H1 (cell line): ENCODE measurements at regions not wholly inside any gene's neighbourhood (a gene's known extent, or its start where the extent isn't known, plus 50 kb on each side); places are given as distances from the start of the nearest gene placed in this dataset.

Experiments used
- CTCF ChIA-PET: fragments of 300-600 bp; sonication (Branson Sonifier 250); formaldehyde crosslinking; loops from one replicate; lab custom pipeline; 2021; ENCODE audit not compliant: partially characterized antibody; lab: Charles Lee
- POLR2A ChIA-PET: fragments of 300-600 bp; sonication (Branson Sonifier 250); formaldehyde crosslinking; loops from one replicate; lab custom pipeline; 2021; ENCODE audit warnings: inconsistent platforms; ENCODE audit not compliant: partially characterized antibody; lab: Charles Lee
- DNase-seq, 2 experiments: peaks; one replicate each; pipeline versions ENCODE4 v3.0.0 to v3.0.0-alpha.2; 2010 to 2022; ENCODE audit warnings: low spot score in 2 of 2, low read depth in 1 of 2, mixed read lengths in 1 of 2
- FAIRE-seq: peaks from 2 replicates; lab custom pipeline; 2011; peaks lifted over from hg19 to GRCh38; lab: Jason Lieb, UNC
- H2AFZ ChIP-seq: 2 replicates; pipeline ENCODE4 v1.8.1; 2012; ENCODE audit warnings: low read length, inconsistent platforms
- H2AK5ac ChIP-seq: 2 replicates; pipeline ENCODE4 v1.6.1; 2013; ENCODE audit warnings: low read depth, low read length
- H2BK120ac ChIP-seq: replicated peaks from 2 replicates; pipeline ENCODE3; 2013; ENCODE audit warnings: low read depth, low read length, inconsistent platforms
- H2BK12ac ChIP-seq: 2 replicates; pipeline ENCODE4 v1.6.1; 2013; ENCODE audit warnings: low read depth, low read length
- H2BK15ac ChIP-seq: 2 replicates; pipeline ENCODE4 v1.6.1; 2013; ENCODE audit warnings: low read length
- H2BK20ac ChIP-seq: 2 replicates; pipeline ENCODE4 v1.6.1; 2013; ENCODE audit warnings: low read length
- H2BK5ac ChIP-seq: 2 replicates; pipeline ENCODE4 v1.6.1; 2013; ENCODE audit warnings: low read depth, low read length
- H3K14ac ChIP-seq: 2 replicates; pipeline ENCODE4 v1.6.1; 2013; ENCODE audit warnings: inconsistent platforms; ENCODE audit not compliant: insufficient read length
- H3K18ac ChIP-seq: 2 replicates; pipeline ENCODE4 v1.6.1; 2013; ENCODE audit warnings: low read length; ENCODE audit errors: extremely low read depth
- H3K23ac ChIP-seq: 2 replicates; pipeline ENCODE4 v1.6.1; 2013; ENCODE audit warnings: inconsistent platforms; ENCODE audit not compliant: insufficient read length
- H3K23me2 ChIP-seq: 2 replicates; pipeline ENCODE4 v1.6.1; 2013; ENCODE audit warnings: low read depth, low read length
- H3K27ac ChIP-seq: 2 replicates; pipeline ENCODE4 v1.6.1; 2011; ENCODE audit warnings: low read depth, low read length, inconsistent platforms
- H3K27me3 ChIP-seq, 4 experiments: replicated peaks in 1 of 4; 1 replicate in 1 of 4; 2 replicates in 3 of 4; pipeline versions ENCODE4 v1.6.1 to v1.8.1; 2011 to 2013; ENCODE audit warnings: low read length in 3 of 4, mild to moderate bottlenecking in 3 of 4, inconsistent platforms in 2 of 4, mixed read lengths in 2 of 4, moderate library complexity in 1 of 4; ENCODE audit not compliant: control insufficient read depth in 3 of 4, insufficient read depth in 3 of 4; ENCODE audit errors: extremely low read depth in 1 of 4
- H3K36me3 ChIP-seq, 4 experiments: 2 replicates each; pipeline versions ENCODE4 v1.6.1 to v1.8.1; 2011 to 2013; ENCODE audit warnings: mild to moderate bottlenecking in 4 of 4, low read length in 3 of 4, moderate library complexity in 2 of 4, control low read depth in 1 of 4, inconsistent platforms in 1 of 4; ENCODE audit not compliant: insufficient read depth in 4 of 4, control insufficient read depth in 2 of 4
- H3K4ac ChIP-seq: replicated peaks from 2 replicates; pipeline ENCODE3; 2013; ENCODE audit warnings: low read length, low read depth, mixed read lengths, inconsistent platforms; ENCODE audit not compliant: insufficient read length
- H3K4me1 ChIP-seq, 4 experiments: replicated peaks in 1 of 4; 1 replicate in 1 of 4; 2 replicates in 3 of 4; pipeline versions ENCODE4 v1.6.1 to v1.8.1; 2011 to 2013; ENCODE audit warnings: low read length in 3 of 4, inconsistent platforms in 2 of 4, mixed read lengths in 1 of 4; ENCODE audit not compliant: insufficient read depth in 4 of 4, control insufficient read depth in 3 of 4
- H3K4me2 ChIP-seq, 2 experiments: 2 replicates each; pipeline versions ENCODE4 v1.6.1 to v1.8.1; 2011 to 2013; ENCODE audit warnings: low read depth in 2 of 2, low read length in 2 of 2, control low read depth in 1 of 2, inconsistent platforms in 1 of 2, mild to moderate bottlenecking in 1 of 2; ENCODE audit not compliant: insufficient read depth in 1 of 2
- H3K4me3 ChIP-seq, 4 experiments: fragments of 200-600, 300-600 bp in 1 of 4; sonication (generic), shearing (Covaris generic), sonication (Bioruptor Twin) in 1 of 4; 2 replicates each; pipeline versions ENCODE4 v1.5.1 to v1.8.1; 2011 to 2016; ENCODE audit warnings: low read length in 4 of 4, low read depth in 3 of 4, control low read depth in 2 of 4, inconsistent platforms in 2 of 4, mild to moderate bottlenecking in 2 of 4, mixed read lengths in 1 of 4, moderate library complexity in 1 of 4; ENCODE audit not compliant: insufficient read depth in 2 of 4; ENCODE audit errors: extremely low read depth in 1 of 4
- H3K56ac ChIP-seq: replicated peaks from 2 replicates; pipeline ENCODE3; 2013; ENCODE audit warnings: low read depth, mild to moderate bottlenecking, mixed read lengths, low read length, inconsistent platforms; ENCODE audit not compliant: insufficient read length
- H3K79me1 ChIP-seq: 2 replicates; pipeline ENCODE4 v1.6.1; 2013; ENCODE audit warnings: low read depth, low read length, control low read depth
- H3K79me2 ChIP-seq, 2 experiments: 2 replicates each; pipeline versions ENCODE4 v1.6.1 to v1.8.1; 2012 to 2013; ENCODE audit warnings: low read length in 2 of 2, mild to moderate bottlenecking in 2 of 2, inconsistent platforms in 1 of 2; ENCODE audit not compliant: insufficient read depth in 2 of 2, control insufficient read depth in 1 of 2
- H3K9ac ChIP-seq, 4 experiments: replicated peaks in 1 of 4; 1 replicate in 1 of 4; 2 replicates in 3 of 4; pipeline versions ENCODE4 v1.6.1 to v1.8.1; 2011 to 2013; ENCODE audit warnings: low read depth in 3 of 4, low read length in 3 of 4, control low read depth in 2 of 4, mild to moderate bottlenecking in 2 of 4, moderate library complexity in 2 of 4, inconsistent platforms in 1 of 4; ENCODE audit errors: extremely low read depth in 1 of 4
- H3K9me3 ChIP-seq, 2 experiments: 2 replicates each; pipeline versions ENCODE4 v1.6.1 to v1.8.1; 2012 to 2013; ENCODE audit warnings: mild to moderate bottlenecking in 2 of 2, moderate library complexity in 2 of 2, control low read depth in 1 of 2, inconsistent platforms in 1 of 2, low read depth in 1 of 2, low read length in 1 of 2, mixed read lengths in 1 of 2; ENCODE audit not compliant: insufficient read depth in 2 of 2
- H4K20me1 ChIP-seq, 2 experiments: replicated peaks in 1 of 2; 2 replicates each; pipeline versions ENCODE3 to v1.8.1; 2011 to 2013; ENCODE audit warnings: inconsistent platforms in 2 of 2, low read length in 2 of 2, mild to moderate bottlenecking in 1 of 2; ENCODE audit not compliant: insufficient read depth in 2 of 2, control insufficient read depth in 1 of 2
- H4K5ac ChIP-seq: 2 replicates; pipeline ENCODE4 v1.6.1; 2013; ENCODE audit warnings: low read length, low read depth, mixed read lengths, inconsistent platforms; ENCODE audit not compliant: insufficient read length
- H4K8ac ChIP-seq: 2 replicates; pipeline ENCODE4 v1.8.0; 2013; ENCODE audit warnings: mild to moderate bottlenecking, moderate library complexity, low read length, inconsistent platforms; ENCODE audit not compliant: insufficient read depth; ENCODE audit errors: extremely low read depth
- H4K91ac ChIP-seq: replicated peaks from 2 replicates; pipeline ENCODE3; 2013; ENCODE audit warnings: low read length, mixed read lengths, inconsistent platforms; ENCODE audit not compliant: insufficient read length
- CBX5 ChIP-seq: fragments of 300-800, 300-1000 bp; sonication (generic); IDR thresholded peaks from 2 replicates; pipeline ENCODE4 v1.7.1; 2016; ENCODE audit warnings: antibody characterized with exemption, low read length, low read depth
- SRF ChIP-seq: IDR thresholded peaks from 2 replicates; pipeline ENCODE4 v1.6.1; 2011; ENCODE audit warnings: mild to moderate bottlenecking, low read depth, low read length, moderate library complexity
- WGBS, 2 experiments: shearing (Covaris generic) in 1 of 2; methylation state at CpG; one replicate each; pipeline versions ENCODE4 v1.1.6 to v1.1.7; 2013 to 2015; ENCODE audit warnings: low lambda C conversion rate in 2 of 2, mixed read lengths in 2 of 2, inconsistent platforms in 1 of 2, low coverage in 1 of 2, missing lambda C conversion rate in 1 of 2; ENCODE audit not compliant: insufficient replicate concordance in 2 of 2, insufficient coverage in 1 of 2, insufficient read length in 1 of 2; ENCODE audit errors: extremely low coverage in 1 of 2, missing lambda C conversion rate in 1 of 2; 5-methylcytosine and 5-hydroxymethylcytosine counted together

- Histone ChIP-seq H2AFZ (no peak overlapping the region), H3K23ac (no peak overlapping the region), H2BK20ac (no peak overlapping the region), H4K5ac (no peak overlapping the region), H2BK12ac (no peak overlapping the region), H3K56ac (no peak overlapping the region), H4K20me1 (no peaks in the 10 kb centered on the region), H3K14ac (no peak overlapping the region), H3K4me2 (no peak overlapping the region), H3K79me1 (no peaks in the 10 kb centered on the region), H3K18ac (no peak overlapping the region), H3K27me3 (no peaks in the 10 kb centered on the region), H3K4ac (no peak overlapping the region), H3K23me2 (no peaks in the 10 kb centered on the region), H4K8ac (no peak overlapping the region), H2BK120ac (no peak overlapping the region), H2BK15ac (no peak overlapping the region), H2AK5ac (no peak overlapping the region), H3K27ac (no peak overlapping the region), H3K79me2 (no peaks in the 10 kb centered on the region), H3K36me3 (no peaks in the 10 kb centered on the region), H2BK5ac (no peak overlapping the region), H3K9me3 (peaks cover 7 to 10% of the 10 kb centered on the region in 2 experiments; a peak in 1 of 4 replicates), H4K91ac (no peak overlapping the region), H3K9ac (no peak overlapping the region), H3K4me1 (no peaks in the 10 kb centered on the region), H3K4me3 (no peak overlapping the region)
- 82% methylated on average over 3 of the region's 3 CpGs; no CpG with 5 or more reads in 1 of the 2 experiments for WGBS, 2 experiments
- ChIA-PET POLR2A (no interaction called here), CTCF (interaction anchor here (1.4 to 1.9 kb wide), 2 partner anchors 9 to 22 kb away, joined by 4 to 6 read pairs; no protein-coding TSS in a partner anchor)
- no peak for FAIRE-seq
- no peak for DNase-seq
- TF ChIP-seq CBX5 (no peak), SRF (peak; percentile 44; the same call in 1 of the 2 replicates)
These were observed 334.3 kb downstream of the CBLN1 start for GRCh38 chr16:48947371-48947713.
